ENCODE measurements at regions not wholly inside any gene's neighbourhood (a gene's known extent, or its start where the extent isn't known, plus 50 kb on each side); places are given as distances from the start of the nearest gene placed in this dataset.

GRCh38 chr16:17817260-17817659 lies 346.5 kb upstream of the XYLT1 start:
- Histone ChIP-seq H3K4me3 (ENCODE audit: low read depth, low read length) (no peak overlapping the region), H3K4me1 (ENCODE audit: control insufficient read depth, insufficient read depth, low read length) (no peaks in the 10 kb centered on the region), H3K27ac (ENCODE audit: extremely low read depth, low read depth, low read length) (no peak overlapping the region), H3K36me3 (ENCODE audit: control insufficient read depth in 2 of 2, insufficient read depth in 1 of 2, low read length in 2 of 2) (no peaks in the 10 kb centered on the region), H3K9me3 (ENCODE audit: control insufficient read depth, insufficient read depth, low read depth, low read length) (no peaks in the 10 kb centered on the region)
- CTCF ChIA-PET: no interaction called here
- POLR2A ChIA-PET: no interaction called here
- no peak for TF ChIP-seq REST (tag by site-specific recombination; IDR thresholded peaks at IDR 0.05)
- TF ChIP-seq ZNF26 (tag by site-specific recombination; IDR thresholded peaks at IDR 0.05): no peak
- TF ChIP-seq ZNF514 (tag by site-specific recombination; IDR thresholded peaks at IDR 0.05): no peak
- TF ChIP-seq ZNF132 (tag by site-specific recombination; IDR thresholded peaks at IDR 0.05; ENCODE audit: borderline replicate concordance): no peak

- ChIA-PET POLR2A (no interaction called here), CTCF (no interaction called here)
- Histone ChIP-seq H3K4me3 (ENCODE audit: low read depth, low read length) (no peak overlapping the region), H3K36me3 (ENCODE audit: control insufficient read depth in 2 of 2, insufficient read depth in 1 of 2, low read length in 2 of 2) (no peaks in the 10 kb centered on the region), H3K4me1 (ENCODE audit: control insufficient read depth, insufficient read depth, low read length) (no peaks in the 10 kb centered on the region), H3K9me3 (ENCODE audit: control insufficient read depth, insufficient read depth, low read depth, low read length) (no peaks in the 10 kb centered on the region), H3K27ac (ENCODE audit: extremely low read depth, low read depth, low read length) (no peak overlapping the region)
- TF ChIP-seq HOXA7 (CRISPR knock-in tag; IDR thresholded peaks at IDR 0.05; ENCODE audit: borderline replicate concordance) (no peak), ZNF362 (tag by site-specific recombination; IDR thresholded peaks at IDR 0.05) (no peak), ZBTB20 (tag by site-specific recombination; IDR thresholded peaks at IDR 0.05) (no peak), ZNF488 (tag by site-specific recombination; IDR thresholded peaks at IDR 0.05) (no peak), ZNF624 (tag by site-specific recombination; IDR thresholded peaks at IDR 0.05) (no peak), ZEB2 (tag by site-specific recombination; IDR thresholded peaks at IDR 0.05) (no peak), REST (tag by site-specific recombination; IDR thresholded peaks at IDR 0.05) (no peak), ZNF658 (tag by site-specific recombination; IDR thresholded peaks at IDR 0.05) (no peak), ZNF26 (tag by site-specific recombination; IDR thresholded peaks at IDR 0.05) (no peak), ZNF449 (tag by site-specific recombination; IDR thresholded peaks at IDR 0.05) (no peak)
Observed at GRCh38 chr16:17812771-17813170, 342.0 kb upstream of the XYLT1 start.
